GM23248 (cell line): ENCODE measurements at regions not wholly inside any gene's neighbourhood (a gene's known extent, or its start where the extent isn't known, plus 50 kb on each side); places are given as distances from the start of the nearest gene placed in this dataset.

Source experiments
- EZH2 ChIP-seq: fragments of 200-600 bp; sonication (generic); IDR thresholded peaks from 2 replicates; pipeline ENCODE4 v1.6.1; 2018; ENCODE audit warnings: antibody characterized with exemption, mild to moderate bottlenecking; ENCODE audit not compliant: insufficient read depth, poor library complexity, severe bottlenecking
- EZH2phosphoT487 ChIP-seq: fragments of 200-600 bp; sonication (generic); IDR thresholded peaks from 2 replicates; pipeline ENCODE4 v1.6.1; 2018; ENCODE audit warnings: antibody characterized with exemption, moderate library complexity, mild to moderate bottlenecking, low read depth; ENCODE audit not compliant: insufficient read depth

- TF ChIP-seq EZH2, result no peak
- no peak for TF ChIP-seq EZH2phosphoT487
Measured at GRCh38 chr16:22648141-22648540, 137.4 kb downstream of the NPIPB5 start.
